ENCODE measurements at regions not wholly inside any gene's neighbourhood (a gene's known extent, or its start where the extent isn't known, plus 50 kb on each side); places are given as distances from the start of the nearest gene placed in this dataset.

DNA sequence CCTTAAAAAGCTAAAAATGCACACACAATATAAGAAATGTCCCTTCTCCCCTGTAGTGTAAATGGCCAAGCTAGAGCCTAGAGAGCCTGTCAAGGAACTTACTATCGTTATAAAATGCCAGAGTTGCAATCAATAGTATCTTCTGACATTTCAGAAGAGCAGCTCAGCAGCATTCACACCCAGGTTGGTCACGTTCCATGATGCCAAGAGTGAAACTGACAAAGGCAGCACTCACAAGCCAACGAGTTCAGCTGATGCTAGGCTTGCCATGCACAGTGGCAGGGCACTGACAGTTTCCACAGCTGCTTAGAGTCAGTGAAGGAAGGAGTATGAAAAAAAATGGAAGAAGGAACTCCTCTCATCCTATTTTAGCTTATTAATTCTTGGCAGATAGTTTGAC is 331.4 kb upstream of the CCDC54 start:
- 50% methylated on average over 3 of the region's 3 CpGs for WGBS
- Histone ChIP-seq H3K9ac (ENCODE audit: low read depth in 1 of 2, low read length in 2 of 2) (no peak overlapping the region), H3K27me3 (ENCODE audit: control insufficient read depth in 4 of 4, insufficient read depth in 4 of 4, low read length in 3 of 4) (peaks cover 0 to 3% (median 0%) of the 10 kb centered on the region in 4 donors), H3K27ac (ENCODE audit: low read depth in 1 of 2, low read length in 2 of 2) (no peak overlapping the region), H3K4me1 (ENCODE audit: control insufficient read depth in 4 of 4, insufficient read depth in 4 of 4, low read length in 3 of 4) (no peaks in the 10 kb centered on the region), H3K9me3 (ENCODE audit: control insufficient read depth in 4 of 4, low read length in 3 of 4) (peaks cover 0 to 2% (median 0%) of the 10 kb centered on the region in 4 donors), H3K4me3 (ENCODE audit: low read depth in 1 of 3, low read length in 3 of 3) (no peak overlapping the region), H3K36me3 (ENCODE audit: control insufficient read depth in 4 of 4, insufficient read depth in 3 of 4, low read depth in 1 of 4, low read length in 3 of 4) (no peaks in the 10 kb centered on the region)
- no peak for TF ChIP-seq GABPA (IDR thresholded peaks at IDR 0.05 in 1 of 2, conservative IDR thresholded peaks at IDR 0.05 in 1 of 2)
- no peak for TF ChIP-seq YY1 (IDR thresholded peaks at IDR 0.05)
- no peak for TF ChIP-seq HNF4G (IDR thresholded peaks at IDR 0.05)
- TF ChIP-seq SP1 (IDR thresholded peaks at IDR 0.05) = no peak
- TF ChIP-seq, protein P1, sequence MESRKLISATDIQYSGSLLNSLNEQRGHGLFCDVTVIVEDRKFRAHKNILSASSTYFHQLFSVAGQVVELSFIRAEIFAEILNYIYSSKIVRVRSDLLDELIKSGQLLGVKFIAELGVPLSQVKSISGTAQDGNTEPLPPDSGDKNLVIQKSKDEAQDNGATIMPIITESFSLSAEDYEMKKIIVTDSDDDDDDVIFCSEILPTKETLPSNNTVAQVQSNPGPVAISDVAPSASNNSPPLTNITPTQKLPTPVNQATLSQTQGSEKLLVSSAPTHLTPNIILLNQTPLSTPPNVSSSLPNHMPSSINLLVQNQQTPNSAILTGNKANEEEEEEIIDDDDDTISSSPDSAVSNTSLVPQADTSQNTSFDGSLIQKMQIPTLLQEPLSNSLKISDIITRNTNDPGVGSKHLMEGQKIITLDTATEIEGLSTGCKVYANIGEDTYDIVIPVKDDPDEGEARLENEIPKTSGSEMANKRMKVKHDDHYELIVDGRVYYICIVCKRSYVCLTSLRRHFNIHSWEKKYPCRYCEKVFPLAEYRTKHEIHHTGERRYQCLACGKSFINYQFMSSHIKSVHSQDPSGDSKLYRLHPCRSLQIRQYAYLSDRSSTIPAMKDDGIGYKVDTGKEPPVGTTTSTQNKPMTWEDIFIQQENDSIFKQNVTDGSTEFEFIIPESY (IDR thresholded peaks at IDR 0.05) = no peak
- no peak for TF ChIP-seq HNF4A (conservative IDR thresholded peaks at IDR 0.05)
- no peak for TF ChIP-seq NR2F2 (IDR thresholded peaks at IDR 0.05)
- TF ChIP-seq, protein P2, sequence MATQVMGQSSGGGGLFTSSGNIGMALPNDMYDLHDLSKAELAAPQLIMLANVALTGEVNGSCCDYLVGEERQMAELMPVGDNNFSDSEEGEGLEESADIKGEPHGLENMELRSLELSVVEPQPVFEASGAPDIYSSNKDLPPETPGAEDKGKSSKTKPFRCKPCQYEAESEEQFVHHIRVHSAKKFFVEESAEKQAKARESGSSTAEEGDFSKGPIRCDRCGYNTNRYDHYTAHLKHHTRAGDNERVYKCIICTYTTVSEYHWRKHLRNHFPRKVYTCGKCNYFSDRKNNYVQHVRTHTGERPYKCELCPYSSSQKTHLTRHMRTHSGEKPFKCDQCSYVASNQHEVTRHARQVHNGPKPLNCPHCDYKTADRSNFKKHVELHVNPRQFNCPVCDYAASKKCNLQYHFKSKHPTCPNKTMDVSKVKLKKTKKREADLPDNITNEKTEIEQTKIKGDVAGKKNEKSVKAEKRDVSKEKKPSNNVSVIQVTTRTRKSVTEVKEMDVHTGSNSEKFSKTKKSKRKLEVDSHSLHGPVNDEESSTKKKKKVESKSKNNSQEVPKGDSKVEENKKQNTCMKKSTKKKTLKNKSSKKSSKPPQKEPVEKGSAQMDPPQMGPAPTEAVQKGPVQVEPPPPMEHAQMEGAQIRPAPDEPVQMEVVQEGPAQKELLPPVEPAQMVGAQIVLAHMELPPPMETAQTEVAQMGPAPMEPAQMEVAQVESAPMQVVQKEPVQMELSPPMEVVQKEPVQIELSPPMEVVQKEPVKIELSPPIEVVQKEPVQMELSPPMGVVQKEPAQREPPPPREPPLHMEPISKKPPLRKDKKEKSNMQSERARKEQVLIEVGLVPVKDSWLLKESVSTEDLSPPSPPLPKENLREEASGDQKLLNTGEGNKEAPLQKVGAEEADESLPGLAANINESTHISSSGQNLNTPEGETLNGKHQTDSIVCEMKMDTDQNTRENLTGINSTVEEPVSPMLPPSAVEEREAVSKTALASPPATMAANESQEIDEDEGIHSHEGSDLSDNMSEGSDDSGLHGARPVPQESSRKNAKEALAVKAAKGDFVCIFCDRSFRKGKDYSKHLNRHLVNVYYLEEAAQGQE (IDR thresholded peaks at IDR 0.05) = no peak
- no peak for TF ChIP-seq RAD21 (IDR thresholded peaks at IDR 0.05)
- no peak for TF ChIP-seq ATF3 (IDR thresholded peaks at IDR 0.05)
- no peak for DNase-seq (ENCODE audit: low spot score)

GRCh38 chr3:107055181-107055942 is 321.9 kb upstream of the CCDC54 start:
- WGBS = 77% methylated on average over 4 of the region's 4 CpGs
- no peaks in the 10 kb centered on the region for H3K4me1 ChIP-seq (ENCODE audit: control insufficient read depth in 4 of 4, insufficient read depth in 4 of 4, low read length in 3 of 4)
- no peak overlapping the region for H3K9ac ChIP-seq (ENCODE audit: low read depth in 1 of 2, low read length in 2 of 2)
- no peaks in the 10 kb centered on the region for H3K9me3 ChIP-seq (ENCODE audit: control insufficient read depth in 4 of 4, low read length in 3 of 4)
- no peak for DNase-seq (ENCODE audit: low spot score)
- no peak overlapping the region for H3K27ac ChIP-seq (ENCODE audit: low read depth in 1 of 2, low read length in 2 of 2)
- H3K4me3 ChIP-seq (ENCODE audit: low read depth in 1 of 3, low read length in 3 of 3) = no peak overlapping the region
- H3K27me3 ChIP-seq (ENCODE audit: control insufficient read depth in 4 of 4, insufficient read depth in 4 of 4, low read length in 3 of 4) = no peaks in the 10 kb centered on the region
- no peaks in the 10 kb centered on the region for H3K36me3 ChIP-seq (ENCODE audit: control insufficient read depth in 4 of 4, insufficient read depth in 3 of 4, low read depth in 1 of 4, low read length in 3 of 4)
- TF ChIP-seq SP1 (IDR thresholded peaks at IDR 0.05) (no peak), NR2F2 (IDR thresholded peaks at IDR 0.05) (peak; percentile 21), JUND (IDR thresholded peaks at IDR 0.05) (no peak), GABPA (IDR thresholded peaks at IDR 0.05 in 1 of 2, conservative IDR thresholded peaks at IDR 0.05 in 1 of 2) (no peak), HNF4A (conservative IDR thresholded peaks at IDR 0.05) (no peak), ATF3 (IDR thresholded peaks at IDR 0.05) (no peak), RXRA (IDR thresholded peaks at IDR 0.05) (no peak)

Data from liver (tissue), 7 donors.